ENCODE measurements at regions not wholly inside any gene's neighbourhood (a gene's known extent, or its start where the extent isn't known, plus 50 kb on each side); places are given as distances from the start of the nearest gene placed in this dataset.

DNA sequence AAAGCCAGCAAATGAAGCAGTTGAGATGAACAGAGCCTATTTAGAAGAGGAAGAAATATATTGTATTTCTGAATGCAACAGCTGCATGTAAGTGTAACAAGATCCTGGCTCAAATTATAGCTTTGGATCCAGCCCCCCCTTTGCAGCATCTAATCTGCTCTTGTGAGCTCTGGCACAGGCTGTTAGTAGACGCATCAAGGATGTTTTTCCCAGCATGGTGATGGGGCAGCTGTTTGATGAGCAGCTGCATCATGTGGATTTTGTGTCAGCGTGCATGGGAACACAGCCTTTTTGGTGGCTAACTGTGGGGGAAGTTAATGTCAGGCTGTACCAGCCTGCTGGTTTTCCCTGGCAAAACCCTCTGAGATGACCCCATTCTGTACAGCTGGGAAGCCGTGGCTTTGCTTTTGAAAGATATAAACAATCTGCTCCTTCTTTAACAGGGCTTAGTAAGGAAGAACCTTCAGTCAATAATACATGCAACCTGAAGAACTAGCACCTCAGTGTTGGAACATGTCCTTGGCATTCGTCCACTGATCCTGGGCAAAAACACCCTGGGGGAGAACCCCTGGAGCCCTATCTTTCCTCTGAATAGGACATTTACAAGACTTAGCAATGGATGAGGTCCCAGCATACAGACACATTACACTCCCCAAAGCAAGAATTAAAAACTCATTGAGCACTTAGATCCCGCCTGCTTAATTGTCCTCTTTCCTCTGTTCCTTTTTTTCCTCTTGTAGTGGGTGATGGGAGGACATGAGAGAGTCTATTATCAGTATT, 70.6 kb downstream of the NPS start:
- TF ChIP-seq LEF1 (IDR thresholded peaks at IDR 0.05; ENCODE audit: borderline replicate concordance): no peak
- TF ChIP-seq BHLHE40 (IDR thresholded peaks at IDR 0.05; ENCODE audit: borderline replicate concordance): no peak
- no peak for TF ChIP-seq NFRKB (IDR thresholded peaks at IDR 0.05)
- no peak for TF ChIP-seq SP1 (IDR thresholded peaks at IDR 0.05)
- TF ChIP-seq SUZ12 (IDR thresholded peaks at IDR 0.05): no peak
- no peak for TF ChIP-seq TARDBP (IDR thresholded peaks at IDR 0.05)
- TF ChIP-seq ARNT (IDR thresholded peaks at IDR 0.05): no peak
- no peak for TF ChIP-seq FOXK2 (IDR thresholded peaks at IDR 0.05)
- TF ChIP-seq L3MBTL2 (conservative IDR thresholded peaks at IDR 0.05): no peak
- TF ChIP-seq ZNF384 (IDR thresholded peaks at IDR 0.05): no peak
- no peak for TF ChIP-seq FOXM1 (IDR thresholded peaks at IDR 0.05; ENCODE audit: borderline replicate concordance)

Measured in HEK293T (cell line).